Activated CD4-positive, CD25-positive, alpha-beta regulatory T cell treated with anti-CD3 and anti-CD28 coated beads, Interleukin-2, amount 50 U/mL, for 24 hours (primary cell): ENCODE measurements at regions not wholly inside any gene's neighbourhood (a gene's known extent, or its start where the extent isn't known, plus 50 kb on each side); places are given as distances from the start of the nearest gene placed in this dataset.
A peak's percentile ranks its signal among the peaks of the same experiment; 100 is the strongest.

ENCODE experiments used
- ATAC-seq, 2 donors: fragments of 150-1000 bp; cut with Tn5 transposase; one replicate each; pipeline ENCODE4 v1.10.0; 2021; ENCODE audit warnings: mild to moderate bottlenecking in 1 of 2, moderate library complexity in 1 of 2

- no peak for ATAC-seq
Observed at GRCh38 chr6:14831070-14831469, 414.8 kb upstream of the JARID2 start.

- ATAC-seq: no peak
Observed at GRCh38 chr6:14831937-14832336, 413.9 kb upstream of the JARID2 start.

GRCh38 chr6:14832427-14832826 is 413.4 kb upstream of the JARID2 start:
- ATAC-seq: no peak

- no peak for ATAC-seq
Observed at GRCh38 chr6:14834851-14835530, 410.9 kb upstream of the JARID2 start.

- no peak for ATAC-seq
Observed at GRCh38 chr6:14837435-14837834, 408.4 kb upstream of the JARID2 start.

- ATAC-seq: no peak
Observed at GRCh38 chr6:14838133-14838583, 407.7 kb upstream of the JARID2 start.

GRCh38 chr6:14841901-14842421 is 403.9 kb upstream of the JARID2 start:
- no peak for ATAC-seq

- ATAC-seq: no peak
Observed at GRCh38 chr6:14844411-14844810, 401.5 kb upstream of the JARID2 start.

GRCh38 chr6:14848019-14848418 is 397.9 kb upstream of the JARID2 start:
- no peak for ATAC-seq

GRCh38 chr6:14849185-14849584 is 396.7 kb upstream of the JARID2 start:
- ATAC-seq: no peak

- no peak for ATAC-seq
Observed at GRCh38 chr6:14851281-14851680, 394.6 kb upstream of the JARID2 start.

GRCh38 chr6:14852375-14852774 is 393.5 kb upstream of the JARID2 start:
- no peak for ATAC-seq

GRCh38 chr6:14856177-14856576 is 389.7 kb upstream of the JARID2 start:
- ATAC-seq: no peak

GRCh38 chr6:14857001-14857400 is 388.9 kb upstream of the JARID2 start:
- ATAC-seq: no peak

- peak; percentile 65 to 66 for ATAC-seq
Observed at GRCh38 chr6:14857501-14857900, 388.4 kb upstream of the JARID2 start.

GRCh38 chr6:14858808-14859207 is 387.1 kb upstream of the JARID2 start:
- peak; percentile 61 to 69 for ATAC-seq

- no peak for ATAC-seq
Observed at GRCh38 chr6:14860774-14861173, 385.1 kb upstream of the JARID2 start.

- ATAC-seq: peak in 1 of 2 donors; percentile 24
Observed at GRCh38 chr6:14861491-14861943, 384.4 kb upstream of the JARID2 start.

GRCh38 chr6:14862845-14863244 is 383.0 kb upstream of the JARID2 start:
- no peak for ATAC-seq

GRCh38 chr6:14863902-14864850 is 381.7 kb upstream of the JARID2 start:
- ATAC-seq: no peak

GRCh38 chr6:14865531-14866100 is 380.3 kb upstream of the JARID2 start:
- no peak for ATAC-seq

- ATAC-seq: no peak
Observed at GRCh38 chr6:14867802-14868201, 378.1 kb upstream of the JARID2 start.

- ATAC-seq: no peak
Observed at GRCh38 chr6:14871221-14871620, 374.6 kb upstream of the JARID2 start.
